ENCODE measurements at regions not wholly inside any gene's neighbourhood (a gene's known extent, or its start where the extent isn't known, plus 50 kb on each side); places are given as distances from the start of the nearest gene placed in this dataset.

DNA sequence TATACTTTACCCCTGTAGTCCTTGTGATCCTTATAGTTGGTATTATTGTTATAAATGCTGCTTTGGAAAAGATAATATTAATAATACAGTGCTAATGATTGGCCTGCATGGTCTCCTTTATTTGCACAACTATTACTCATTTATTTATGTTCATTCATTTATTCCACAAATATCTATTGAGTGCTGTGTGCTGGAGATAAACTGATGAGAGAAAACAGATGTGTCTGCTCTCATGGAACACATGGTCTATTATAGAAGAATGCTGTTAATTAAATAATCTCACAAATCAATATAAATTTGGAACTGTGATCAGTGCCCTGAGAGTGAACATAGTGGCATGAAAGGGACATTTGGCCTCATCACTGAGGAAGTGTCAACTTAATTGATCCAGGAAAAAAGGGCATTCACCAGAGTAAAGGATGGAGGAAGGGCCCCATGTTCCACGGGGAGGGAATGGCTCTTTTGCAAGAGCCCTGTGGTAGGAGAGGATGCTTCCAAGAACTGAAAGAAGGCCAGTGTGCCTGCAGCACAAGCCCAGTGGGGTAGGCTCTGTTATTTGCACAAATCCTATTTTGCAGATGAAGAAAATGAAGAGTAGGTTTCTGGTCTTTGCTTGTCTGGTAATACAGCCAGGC lies 91.5 kb upstream of the STK39 start:
- no peak for DNase-seq (ENCODE audit: low read depth, low spot score)

DNA sequence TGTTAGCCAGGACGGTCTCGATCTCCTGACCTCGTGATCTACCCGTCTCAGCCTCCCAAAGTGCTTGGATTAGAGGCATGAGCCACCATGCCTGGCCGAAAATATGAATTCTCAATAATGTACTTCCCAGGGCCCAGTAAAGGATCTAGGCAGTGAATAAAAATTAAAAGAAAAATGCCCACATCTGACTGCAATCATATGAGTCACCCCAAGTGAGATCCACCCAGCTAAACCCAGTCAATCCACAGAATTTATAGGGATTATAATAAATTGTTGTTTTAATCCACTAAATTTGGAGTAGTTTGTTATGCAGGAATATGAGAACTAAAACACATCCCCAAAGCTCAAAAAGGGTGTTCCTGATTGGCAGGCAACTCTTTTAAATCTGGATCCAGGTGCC lies 93.5 kb upstream of the STK39 start:
- DNase-seq (ENCODE audit: low read depth, low spot score): no peak

DNA sequence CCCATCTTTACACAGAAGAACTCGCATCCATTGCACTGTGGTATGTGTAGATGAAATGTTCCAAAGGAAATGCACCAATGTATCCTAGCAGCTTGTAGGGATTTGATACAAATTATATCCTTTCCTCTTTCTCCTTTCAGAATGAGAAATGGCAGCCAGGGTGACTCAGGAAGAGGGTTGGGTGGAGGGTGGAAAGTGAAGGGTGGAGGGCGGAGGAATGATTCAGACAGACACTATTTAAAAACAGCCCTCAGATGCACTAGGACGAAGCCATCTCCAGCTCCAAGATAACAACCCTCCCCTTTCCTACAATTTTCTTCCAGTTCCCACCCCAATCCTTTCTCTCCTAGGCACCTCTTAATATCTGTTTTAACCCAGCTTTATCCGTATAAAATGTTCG lies 96.2 kb upstream of the STK39 start:
- DNase-seq (ENCODE audit: low read depth, low spot score): no peak

DNA sequence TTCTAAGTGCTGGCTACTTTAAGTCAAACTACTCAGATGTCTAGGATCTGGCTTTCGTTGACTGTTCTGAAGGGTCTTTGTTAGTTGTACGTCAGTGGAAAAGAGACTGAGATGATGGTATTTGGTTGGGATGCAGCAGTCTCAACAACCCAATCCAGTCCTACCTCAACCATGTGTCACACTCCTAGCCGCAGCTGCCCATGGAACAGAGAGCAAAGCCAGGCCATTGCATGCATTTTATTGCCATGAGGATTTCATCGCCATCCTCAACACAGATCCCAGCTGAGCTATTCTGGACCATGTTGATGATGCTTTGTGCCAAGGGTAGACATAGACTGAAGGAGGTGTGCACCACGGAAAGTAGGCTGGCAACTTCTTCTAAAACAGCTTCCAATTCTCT lies 97.3 kb upstream of the STK39 start:
- DNase-seq (ENCODE audit: low read depth, low spot score): no peak

DNA sequence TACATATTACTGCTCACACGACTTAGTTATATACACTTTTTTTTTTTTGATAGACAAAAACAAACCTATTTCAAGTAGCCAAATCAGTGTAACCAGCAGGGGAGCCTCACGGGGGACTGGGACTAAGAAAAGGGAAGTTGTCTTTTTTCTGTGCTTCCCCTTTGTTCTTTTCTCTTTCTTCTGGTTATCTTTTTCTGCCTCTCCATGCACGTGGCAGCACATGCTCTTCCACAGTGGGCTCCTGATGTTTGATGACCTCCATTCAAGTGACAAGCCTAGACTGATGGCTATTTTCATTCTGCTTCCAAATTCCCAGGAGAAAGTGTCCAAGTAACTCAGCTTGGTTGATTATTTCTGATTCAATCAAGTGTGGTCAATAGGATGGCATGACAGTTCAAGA lies 98.2 kb upstream of the STK39 start:
- DNase-seq (ENCODE audit: low read depth, low spot score): no peak

DNA sequence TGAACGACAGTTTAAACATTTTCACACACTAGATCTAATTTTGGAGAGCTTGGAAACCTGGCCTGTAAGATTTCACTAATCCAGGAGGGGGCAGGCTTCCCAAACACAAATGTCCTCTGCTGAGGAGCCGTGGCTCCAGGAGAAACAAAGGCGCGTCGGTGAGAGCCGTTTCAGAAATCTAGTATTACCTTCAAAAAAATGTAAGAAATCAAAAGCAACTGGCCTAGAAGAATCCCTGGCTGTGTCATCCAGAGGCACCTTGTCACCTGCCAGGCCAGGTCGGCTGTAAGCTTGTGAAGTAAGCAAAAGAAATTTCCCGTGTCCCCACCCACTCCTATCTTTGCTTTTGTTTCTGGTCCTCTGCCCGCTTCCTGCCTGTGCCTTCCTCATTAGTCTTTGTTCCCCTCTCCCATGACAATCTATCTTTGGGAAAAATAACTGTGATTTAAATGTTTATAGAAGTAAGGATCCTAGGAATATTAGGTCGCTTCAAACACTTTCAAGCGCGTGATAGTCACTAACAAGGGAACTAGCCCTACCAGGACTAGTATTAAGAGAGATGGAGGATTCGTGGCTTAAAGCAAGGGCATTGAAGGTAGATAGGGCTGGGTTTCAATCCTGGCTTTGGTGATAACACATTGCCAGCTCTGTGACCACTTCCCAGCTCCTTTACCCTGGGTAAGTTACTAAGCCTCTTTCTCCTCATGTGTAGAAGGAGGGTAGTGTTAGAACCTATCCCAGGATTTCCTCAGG lies 99.5 kb upstream of the STK39 start:
- DNase-seq (ENCODE audit: low read depth, low spot score): peak; percentile 85

DNA sequence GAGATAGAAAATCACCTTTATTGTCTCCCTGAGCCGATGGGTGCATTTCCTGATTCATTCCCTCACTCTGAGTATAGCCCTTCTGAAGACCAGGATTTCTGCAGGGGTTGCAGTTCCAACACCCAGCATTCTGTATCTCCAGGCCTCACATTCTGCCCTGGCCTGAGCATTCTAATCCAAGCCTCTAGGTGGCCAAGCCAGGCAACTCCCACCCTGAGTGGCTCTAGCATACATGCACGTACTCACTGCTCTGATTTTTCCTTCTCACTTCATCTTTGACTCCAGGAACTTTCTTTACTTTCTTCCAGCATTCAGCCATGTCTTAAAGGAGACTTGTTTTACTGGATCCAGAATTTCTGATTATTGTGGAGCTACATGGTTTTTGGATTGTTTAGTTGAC lies 100.7 kb upstream of the STK39 start:
- peak; percentile 85 for DNase-seq (ENCODE audit: low read depth, low spot score)

DNA sequence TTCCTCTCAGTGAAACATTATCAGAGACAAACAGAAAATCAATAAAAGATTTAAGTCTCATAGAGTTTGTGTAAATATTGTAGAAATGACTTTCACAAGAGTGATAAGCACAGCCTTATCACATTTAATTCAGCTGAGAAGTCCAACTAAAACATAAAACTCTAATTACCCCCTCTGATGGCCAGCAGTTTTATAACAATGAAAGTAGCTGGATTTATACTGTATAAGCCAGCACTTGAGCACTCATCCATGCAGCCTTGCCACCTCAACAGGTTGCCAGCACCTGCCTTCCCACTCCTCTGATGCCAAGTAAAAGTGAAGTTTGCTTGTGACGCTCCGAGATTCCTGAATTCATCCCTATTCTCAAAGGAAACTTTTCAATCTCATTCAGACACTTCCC lies 103.0 kb upstream of the STK39 start:
- DNase-seq (ENCODE audit: low read depth, low spot score): no peak

DNA sequence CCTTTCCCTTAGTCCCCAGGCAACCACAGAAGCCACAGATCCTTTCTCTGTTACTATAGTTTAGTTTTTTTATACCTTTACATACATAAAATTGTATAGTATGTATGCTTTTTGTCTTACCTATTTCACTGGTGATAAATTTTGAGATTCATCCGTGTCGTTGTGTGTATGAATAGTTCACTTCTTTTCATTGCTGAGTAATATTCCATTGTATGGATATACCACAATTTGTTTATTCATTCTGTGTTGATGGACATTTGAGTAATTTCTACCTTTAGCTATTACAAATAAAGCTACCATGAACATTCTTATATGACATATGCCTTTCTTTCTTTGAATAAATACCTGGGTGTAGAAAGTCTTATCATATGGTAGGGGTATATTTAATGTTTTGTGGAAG lies 102.8 kb upstream of the CERS6 start:
- DNase-seq (ENCODE audit: low read depth, low spot score): no peak

DNA sequence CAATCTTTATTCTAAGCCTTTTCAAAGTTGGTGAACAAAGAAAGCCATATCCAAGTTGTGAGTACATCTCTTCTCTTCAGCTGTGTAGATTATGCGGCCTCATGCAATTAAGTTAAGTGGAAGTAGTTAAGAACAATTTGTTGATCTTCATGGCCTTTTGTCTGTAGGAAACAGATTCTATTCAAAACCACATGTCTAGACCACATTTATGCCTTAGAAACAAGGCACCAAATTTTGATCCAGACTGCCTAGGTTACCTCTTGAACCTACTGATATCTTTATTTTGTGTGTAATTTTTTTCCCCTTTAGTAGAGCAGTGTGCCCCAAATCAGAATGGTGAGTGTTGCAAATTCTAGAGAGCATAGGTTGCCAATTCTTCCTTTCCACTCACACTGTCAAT lies 101.6 kb upstream of the CERS6 start:
- DNase-seq (ENCODE audit: low read depth, low spot score): no peak

DNA sequence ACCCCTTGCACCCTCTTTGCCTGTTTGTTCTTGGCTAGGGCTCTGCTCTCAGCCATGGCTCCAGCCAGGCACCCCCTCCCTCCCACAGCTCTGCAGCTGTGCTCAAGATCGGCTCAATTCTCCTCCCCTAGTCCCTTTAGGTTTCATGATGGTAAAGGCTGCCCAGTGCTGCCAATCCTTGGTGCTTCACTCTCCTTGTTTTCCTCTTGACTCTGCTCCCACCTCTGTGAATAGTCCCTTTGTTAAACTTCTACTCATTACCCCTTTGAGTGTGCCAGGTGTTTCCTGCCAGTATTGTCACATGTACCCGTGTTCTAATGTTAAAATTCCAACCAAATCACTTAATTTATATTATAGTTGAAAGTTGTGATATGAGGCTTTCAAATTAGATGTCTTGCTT lies 101.0 kb upstream of the CERS6 start:
- no peak for DNase-seq (ENCODE audit: low read depth, low spot score)

DNA sequence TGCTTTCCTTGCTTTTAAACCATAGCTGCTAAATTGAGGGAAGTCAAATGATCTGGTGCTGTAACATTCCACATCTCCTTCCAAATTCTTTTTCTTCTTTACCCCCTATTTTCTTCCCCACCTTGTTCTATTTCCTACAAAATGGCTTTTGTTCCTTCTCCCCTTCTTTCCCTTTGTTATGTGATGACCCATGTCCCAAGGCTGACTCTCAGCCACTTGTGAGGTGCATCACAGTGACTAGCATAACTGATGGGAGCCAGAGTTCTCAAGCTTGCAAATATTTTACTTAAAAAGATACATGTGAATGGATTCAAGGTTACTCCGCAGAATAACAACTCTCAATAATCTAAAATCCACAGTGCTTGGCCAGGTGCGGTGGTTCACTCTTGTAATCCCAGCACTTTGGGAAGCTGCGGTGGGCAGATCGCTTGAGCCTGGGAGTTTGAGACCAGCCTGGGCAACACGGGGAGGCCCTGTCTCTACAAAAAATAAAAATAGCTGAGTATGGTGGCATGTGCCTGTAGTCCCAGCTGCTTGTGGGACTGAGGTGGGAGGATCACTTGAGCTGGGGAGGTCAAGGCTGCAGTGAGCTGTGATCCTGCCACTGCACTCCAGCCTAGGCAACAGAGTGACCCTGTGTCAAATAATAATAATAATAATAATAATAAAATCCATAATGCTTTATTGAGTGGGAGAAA lies 100.1 kb upstream of the CERS6 start:
- DNase-seq (ENCODE audit: low read depth, low spot score): no peak

DNA sequence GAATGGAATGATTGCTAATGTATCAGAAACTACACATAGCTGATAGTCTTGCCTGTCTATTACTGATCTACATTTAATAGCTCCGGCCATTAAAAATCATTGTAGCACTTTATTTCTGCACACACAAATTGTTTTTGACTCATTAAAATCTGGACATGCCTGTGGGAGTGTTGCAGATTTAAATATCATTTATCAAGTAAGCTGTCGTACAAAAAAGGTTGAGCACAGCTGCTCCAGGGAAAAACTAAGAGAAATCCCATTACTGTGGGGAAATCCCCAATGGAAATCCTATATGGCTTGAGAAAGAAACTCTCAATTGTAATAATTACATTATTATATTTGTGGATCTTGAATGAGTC lies 99.6 kb upstream of the CERS6 start:
- no peak for DNase-seq (ENCODE audit: low read depth, low spot score)

DNA sequence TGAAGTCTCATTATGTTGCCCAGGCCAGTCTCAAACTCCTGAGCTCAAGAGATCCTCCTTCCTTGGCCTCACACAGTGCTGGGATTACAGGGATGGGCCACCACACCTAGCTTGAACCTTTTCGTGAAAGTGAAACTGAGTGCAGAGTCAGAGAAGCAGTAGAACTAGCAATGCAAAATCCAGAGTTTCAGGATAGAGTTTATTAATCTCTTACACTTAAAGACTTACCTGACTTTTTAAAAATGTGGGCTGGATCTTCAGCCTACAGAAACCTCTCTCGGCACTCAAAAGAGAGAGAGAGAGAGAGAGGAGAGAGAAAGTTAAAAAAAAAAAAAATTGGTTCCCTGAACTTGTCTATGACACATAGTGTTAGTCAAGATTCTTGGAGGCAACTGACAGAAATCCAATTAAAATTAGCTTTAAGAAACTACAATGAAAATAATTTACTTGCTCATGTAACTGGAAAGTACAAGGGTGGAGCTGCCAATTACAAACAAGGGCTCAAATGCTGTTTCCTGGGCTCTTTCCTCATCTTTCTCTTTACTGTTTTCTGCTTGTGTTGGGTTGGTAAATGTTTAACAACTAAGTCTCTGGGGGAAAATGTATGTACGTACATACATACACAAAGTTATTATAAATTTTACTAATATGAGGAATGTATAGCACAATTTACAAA lies 98.1 kb upstream of the CERS6 start:
- no peak for DNase-seq (ENCODE audit: low read depth, low spot score)

DNA sequence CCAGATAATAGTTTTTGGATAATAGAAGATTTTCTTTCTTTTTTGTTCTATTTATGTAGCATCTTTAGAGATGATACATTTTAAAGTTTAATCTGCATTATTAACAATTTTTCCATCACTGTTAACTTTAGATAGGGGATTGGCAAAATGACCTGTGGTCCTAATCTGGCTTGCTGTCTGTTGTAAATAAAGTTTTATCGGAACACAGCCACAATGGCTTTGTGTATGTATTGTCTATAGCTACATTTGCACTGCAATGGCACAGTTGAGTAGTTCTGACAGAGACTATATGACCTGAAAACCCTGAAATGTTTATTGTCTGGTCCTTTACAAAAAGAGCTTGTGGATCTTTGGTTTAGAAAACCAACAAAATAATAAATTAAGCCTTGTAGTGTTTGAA lies 97.0 kb upstream of the CERS6 start:
- no peak for DNase-seq (ENCODE audit: low read depth, low spot score)

DNA sequence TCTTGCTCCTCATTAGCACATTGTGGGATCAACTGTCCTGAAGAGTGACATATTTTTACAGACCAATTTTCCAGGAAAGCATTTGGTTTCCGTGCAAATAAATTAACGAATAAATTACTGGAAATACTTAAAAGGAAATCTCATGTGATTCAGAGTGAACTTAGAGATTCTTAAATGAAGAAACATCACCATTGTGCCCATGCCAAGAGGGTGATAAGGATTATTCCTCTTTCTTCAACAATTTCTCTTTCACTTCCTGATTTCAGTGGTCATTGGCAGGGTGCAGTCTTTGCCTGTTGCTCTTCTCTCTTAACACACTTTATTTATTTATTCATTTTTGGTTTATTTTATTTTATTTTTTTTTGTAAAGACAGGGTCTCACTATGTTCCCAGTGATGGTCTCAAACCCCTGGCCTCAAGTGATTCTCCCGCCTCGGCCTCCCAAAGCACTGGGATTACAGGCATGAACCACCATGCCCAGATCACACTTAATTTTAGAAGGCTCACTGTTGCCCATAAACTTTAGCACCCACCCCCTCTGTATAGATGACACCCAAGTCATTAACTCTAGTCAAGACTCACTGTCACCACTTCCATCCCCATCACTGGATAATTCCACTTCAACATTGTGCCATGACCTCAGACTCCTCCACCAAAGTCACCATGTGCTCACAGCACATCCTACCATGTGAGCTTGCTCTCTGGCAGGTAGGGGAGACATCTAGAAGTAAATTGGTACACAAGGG lies 92.6 kb upstream of the CERS6 start:
- no peak for DNase-seq (ENCODE audit: low read depth, low spot score)

DNA sequence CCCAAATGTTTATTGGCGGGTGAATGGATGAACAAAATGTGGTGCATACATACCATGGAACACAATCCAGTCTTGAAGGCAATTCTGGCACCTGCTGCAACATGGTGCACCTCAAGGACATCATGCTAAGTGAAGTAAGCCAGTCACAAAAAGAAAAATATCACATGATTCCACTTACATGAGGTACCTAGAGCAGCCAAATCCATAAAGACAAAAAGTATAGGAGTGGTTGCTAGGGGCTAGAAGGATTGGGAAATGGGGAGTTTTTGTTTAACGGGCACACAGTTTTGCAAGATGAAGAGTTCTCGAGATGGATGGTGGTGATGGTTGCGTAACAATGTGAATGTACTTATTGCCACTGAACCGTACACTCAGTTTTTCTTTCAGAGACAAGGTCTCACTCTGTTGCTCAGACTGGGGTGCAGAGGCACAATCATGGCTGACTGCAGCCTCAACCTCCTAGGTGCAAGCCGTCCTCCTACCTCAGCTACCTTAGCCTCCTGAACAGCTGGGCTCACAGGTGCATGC lies 90.9 kb upstream of the CERS6 start:
- DNase-seq (ENCODE audit: low read depth, low spot score): no peak

DNA sequence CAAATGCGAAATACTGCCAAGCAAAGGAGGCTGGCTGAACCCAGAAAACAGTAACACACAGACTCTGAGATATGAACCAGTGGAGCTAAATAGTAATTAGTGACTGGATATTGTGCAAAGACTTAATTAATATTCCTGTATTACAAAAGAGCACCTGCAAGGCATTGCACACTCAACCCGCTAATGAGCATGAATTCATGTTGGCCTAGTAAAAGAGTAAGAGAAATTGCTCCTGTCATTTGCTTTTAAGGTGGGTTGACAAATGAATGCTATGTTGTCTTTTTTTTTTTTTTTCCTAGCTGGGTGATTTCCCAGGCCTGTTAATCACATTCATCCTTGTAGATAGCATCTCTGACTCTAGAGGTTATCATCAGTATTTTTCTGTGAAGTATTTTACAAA lies 87.0 kb upstream of the CERS6 start:
- DNase-seq (ENCODE audit: low read depth, low spot score): no peak

DNA sequence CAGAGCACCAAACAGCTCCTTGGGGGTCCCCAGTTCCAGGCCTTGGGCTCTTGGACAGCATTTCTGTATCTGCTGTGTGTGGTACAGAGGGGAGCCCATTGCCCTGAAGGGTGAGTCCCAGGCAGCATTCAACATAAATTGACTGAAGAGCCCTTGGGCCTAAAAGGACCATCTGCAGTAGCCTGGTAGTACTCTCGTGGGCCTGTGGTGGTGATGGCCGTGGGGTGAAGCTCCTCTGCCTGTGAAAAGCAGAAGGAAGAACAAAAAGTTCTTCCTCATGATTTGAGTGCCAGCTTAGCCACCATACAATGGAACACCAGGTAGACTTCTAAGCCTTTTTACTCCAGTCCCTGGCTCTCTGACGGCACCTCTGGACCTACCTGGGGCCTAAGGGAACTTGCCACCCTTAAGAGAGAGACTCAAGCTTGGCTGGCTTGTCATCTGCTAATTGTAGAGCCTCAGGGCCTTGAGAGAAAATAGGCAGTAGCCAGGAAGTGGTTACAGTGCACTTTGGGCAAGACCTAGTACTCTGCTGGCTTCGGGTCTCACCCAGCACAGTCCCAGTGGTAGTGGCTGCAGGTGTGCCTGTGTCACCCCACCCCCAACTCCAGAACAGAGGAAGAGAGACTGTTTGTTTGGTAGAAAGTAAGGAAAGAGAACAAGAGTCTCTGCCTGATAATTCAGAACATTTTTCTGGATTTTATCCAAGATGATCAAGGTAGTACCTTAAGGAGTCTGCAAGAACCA lies 84.6 kb upstream of the CERS6 start:
- DNase-seq (ENCODE audit: low read depth, low spot score): no peak

DNA sequence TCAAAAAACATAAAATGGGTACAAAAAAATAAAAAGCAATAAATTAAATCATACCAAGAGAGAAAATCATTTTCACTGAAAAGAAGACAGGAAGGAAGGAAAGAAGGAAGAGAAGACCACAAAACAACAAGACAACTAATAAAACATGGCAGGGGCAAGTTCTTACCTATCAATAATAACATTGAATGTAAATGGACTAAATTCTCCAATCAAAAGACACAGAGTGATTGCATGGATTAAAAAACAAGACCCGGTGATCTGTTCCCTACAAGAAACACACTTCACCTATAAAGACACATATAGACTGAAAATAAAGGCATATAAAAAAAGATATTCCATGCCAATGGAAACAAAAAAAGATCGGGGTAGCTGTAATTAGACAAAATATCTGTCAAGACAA lies 82.6 kb upstream of the CERS6 start:
- no peak for DNase-seq (ENCODE audit: low read depth, low spot score)
